ENCODE measurements at regions not wholly inside any gene's neighbourhood (a gene's known extent, or its start where the extent isn't known, plus 50 kb on each side); places are given as distances from the start of the nearest gene placed in this dataset.

DNA sequence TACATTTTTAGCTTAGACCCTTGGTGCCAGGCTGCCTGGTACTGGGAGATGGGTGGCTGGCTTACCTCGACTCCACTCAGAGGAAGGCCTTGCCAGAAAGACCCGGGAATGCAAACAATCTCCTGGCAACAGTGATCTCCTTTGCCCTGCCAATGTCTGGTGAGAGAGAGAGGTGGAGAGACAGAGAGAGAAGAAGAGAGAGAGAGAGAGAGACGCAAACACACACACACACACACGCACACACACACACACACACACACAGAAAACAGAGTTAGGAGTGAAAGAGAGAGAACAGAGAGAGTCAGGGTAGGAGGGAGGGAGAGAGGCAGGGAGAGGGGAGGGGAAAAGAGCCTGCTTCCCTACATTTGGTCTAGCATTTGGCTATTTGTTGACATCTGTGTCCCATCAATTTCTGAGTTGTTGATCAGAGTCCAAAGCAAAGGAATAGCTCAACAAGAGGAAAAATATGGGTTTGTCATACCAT lies 181.6 kb upstream of the MAP1B start:
- TF ChIP-seq CEBPB (IDR thresholded peaks at IDR 0.05; ENCODE audit: low read depth, low read length) (no peak), POLR2A (IDR thresholded peaks at IDR 0.05; ENCODE audit: low read depth, low read length) (no peak), CHD1 (IDR thresholded peaks at IDR 0.05; ENCODE audit: low read depth, low read length) (no peak), RCOR1 (IDR thresholded peaks at IDR 0.05; ENCODE audit: insufficient replicate concordance, low read length) (no peak), MXI1 (IDR thresholded peaks at IDR 0.05; ENCODE audit: borderline replicate concordance, low read depth, low read length) (no peak), RAD21 (IDR thresholded peaks at IDR 0.05; ENCODE audit: low read length) (no peak), BHLHE40 (IDR thresholded peaks at IDR 0.05; ENCODE audit: low read depth, low read length) (no peak), MAZ (IDR thresholded peaks at IDR 0.05; ENCODE audit: borderline replicate concordance, low read depth, low read length) (no peak), SMC3 (IDR thresholded peaks at IDR 0.05; ENCODE audit: low read depth, low read length) (no peak)
- TF ChIP-seq, protein P1, sequence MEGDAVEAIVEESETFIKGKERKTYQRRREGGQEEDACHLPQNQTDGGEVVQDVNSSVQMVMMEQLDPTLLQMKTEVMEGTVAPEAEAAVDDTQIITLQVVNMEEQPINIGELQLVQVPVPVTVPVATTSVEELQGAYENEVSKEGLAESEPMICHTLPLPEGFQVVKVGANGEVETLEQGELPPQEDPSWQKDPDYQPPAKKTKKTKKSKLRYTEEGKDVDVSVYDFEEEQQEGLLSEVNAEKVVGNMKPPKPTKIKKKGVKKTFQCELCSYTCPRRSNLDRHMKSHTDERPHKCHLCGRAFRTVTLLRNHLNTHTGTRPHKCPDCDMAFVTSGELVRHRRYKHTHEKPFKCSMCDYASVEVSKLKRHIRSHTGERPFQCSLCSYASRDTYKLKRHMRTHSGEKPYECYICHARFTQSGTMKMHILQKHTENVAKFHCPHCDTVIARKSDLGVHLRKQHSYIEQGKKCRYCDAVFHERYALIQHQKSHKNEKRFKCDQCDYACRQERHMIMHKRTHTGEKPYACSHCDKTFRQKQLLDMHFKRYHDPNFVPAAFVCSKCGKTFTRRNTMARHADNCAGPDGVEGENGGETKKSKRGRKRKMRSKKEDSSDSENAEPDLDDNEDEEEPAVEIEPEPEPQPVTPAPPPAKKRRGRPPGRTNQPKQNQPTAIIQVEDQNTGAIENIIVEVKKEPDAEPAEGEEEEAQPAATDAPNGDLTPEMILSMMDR (conservative IDR thresholded peaks at IDR 0.05; ENCODE audit: low read depth, low read length): no peak
- TF ChIP-seq, protein P2, sequence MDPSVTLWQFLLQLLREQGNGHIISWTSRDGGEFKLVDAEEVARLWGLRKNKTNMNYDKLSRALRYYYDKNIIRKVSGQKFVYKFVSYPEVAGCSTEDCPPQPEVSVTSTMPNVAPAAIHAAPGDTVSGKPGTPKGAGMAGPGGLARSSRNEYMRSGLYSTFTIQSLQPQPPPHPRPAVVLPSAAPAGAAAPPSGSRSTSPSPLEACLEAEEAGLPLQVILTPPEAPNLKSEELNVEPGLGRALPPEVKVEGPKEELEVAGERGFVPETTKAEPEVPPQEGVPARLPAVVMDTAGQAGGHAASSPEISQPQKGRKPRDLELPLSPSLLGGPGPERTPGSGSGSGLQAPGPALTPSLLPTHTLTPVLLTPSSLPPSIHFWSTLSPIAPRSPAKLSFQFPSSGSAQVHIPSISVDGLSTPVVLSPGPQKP (IDR thresholded peaks at IDR 0.05; ENCODE audit: borderline replicate concordance, low read depth, low read length): no peak
- TF ChIP-seq, protein P3, sequence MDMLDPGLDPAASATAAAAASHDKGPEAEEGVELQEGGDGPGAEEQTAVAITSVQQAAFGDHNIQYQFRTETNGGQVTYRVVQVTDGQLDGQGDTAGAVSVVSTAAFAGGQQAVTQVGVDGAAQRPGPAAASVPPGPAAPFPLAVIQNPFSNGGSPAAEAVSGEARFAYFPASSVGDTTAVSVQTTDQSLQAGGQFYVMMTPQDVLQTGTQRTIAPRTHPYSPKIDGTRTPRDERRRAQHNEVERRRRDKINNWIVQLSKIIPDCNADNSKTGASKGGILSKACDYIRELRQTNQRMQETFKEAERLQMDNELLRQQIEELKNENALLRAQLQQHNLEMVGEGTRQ (IDR thresholded peaks at IDR 0.05; ENCODE audit: low read depth, low read length): no peak

Data from IMR-90 (cell line).